ENCODE measurements at regions not wholly inside any gene's neighbourhood (a gene's known extent, or its start where the extent isn't known, plus 50 kb on each side); places are given as distances from the start of the nearest gene placed in this dataset.

DNA sequence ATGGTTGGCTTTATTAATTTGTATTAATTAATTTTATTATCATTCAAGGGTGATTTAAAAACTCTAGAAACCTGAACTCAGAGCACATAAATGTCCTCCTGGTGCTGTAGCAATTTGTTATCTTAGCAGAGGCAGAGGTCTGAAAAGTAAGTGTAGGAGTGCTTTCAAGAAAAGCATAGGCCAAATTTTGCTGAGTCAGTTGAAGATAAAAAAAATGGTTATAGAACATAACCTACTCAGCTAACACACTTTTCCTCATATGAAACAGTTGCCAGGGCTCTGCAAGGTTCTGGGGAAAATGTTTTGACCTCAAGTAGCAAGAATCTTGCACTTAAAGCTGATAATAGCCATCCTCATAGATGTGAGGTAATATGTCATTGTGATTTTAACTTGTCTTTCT, 53.5 kb upstream of the CHODL start:
- Histone ChIP-seq H3K27ac (no peak overlapping the region), H3K36me3 (no peaks in the 10 kb centered on the region), H3K27me3 (no peaks in the 10 kb centered on the region), H3K4me1 (no peaks in the 10 kb centered on the region), H3K9me3 (no peaks in the 10 kb centered on the region), H3K4me3 (no peak overlapping the region)
- no peak for DNase-seq
- TF ChIP-seq POLR2A (IDR thresholded peaks at IDR 0.05): no peak
- TF ChIP-seq, protein P1, sequence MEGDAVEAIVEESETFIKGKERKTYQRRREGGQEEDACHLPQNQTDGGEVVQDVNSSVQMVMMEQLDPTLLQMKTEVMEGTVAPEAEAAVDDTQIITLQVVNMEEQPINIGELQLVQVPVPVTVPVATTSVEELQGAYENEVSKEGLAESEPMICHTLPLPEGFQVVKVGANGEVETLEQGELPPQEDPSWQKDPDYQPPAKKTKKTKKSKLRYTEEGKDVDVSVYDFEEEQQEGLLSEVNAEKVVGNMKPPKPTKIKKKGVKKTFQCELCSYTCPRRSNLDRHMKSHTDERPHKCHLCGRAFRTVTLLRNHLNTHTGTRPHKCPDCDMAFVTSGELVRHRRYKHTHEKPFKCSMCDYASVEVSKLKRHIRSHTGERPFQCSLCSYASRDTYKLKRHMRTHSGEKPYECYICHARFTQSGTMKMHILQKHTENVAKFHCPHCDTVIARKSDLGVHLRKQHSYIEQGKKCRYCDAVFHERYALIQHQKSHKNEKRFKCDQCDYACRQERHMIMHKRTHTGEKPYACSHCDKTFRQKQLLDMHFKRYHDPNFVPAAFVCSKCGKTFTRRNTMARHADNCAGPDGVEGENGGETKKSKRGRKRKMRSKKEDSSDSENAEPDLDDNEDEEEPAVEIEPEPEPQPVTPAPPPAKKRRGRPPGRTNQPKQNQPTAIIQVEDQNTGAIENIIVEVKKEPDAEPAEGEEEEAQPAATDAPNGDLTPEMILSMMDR (IDR thresholded peaks at IDR 0.05): no peak

DNA sequence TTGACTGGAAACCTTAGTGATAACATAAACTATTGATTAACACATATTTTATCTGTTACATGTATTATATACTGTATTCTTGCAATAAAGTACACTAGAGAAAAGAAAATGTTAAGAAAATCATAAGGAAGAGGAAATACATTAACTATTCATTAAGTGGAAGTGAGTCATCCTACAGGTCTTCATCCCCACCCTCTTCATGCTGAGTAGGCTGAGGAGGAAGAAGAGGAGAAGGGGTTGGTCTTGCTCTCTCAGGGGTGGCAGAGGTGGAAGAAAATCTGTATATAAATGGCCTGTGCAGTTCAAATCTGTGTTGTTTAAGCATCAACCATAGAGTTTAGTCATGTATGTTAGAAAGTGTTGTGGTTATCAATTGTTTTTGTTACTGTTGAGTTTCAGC, 66.1 kb upstream of the CHODL start:
- H3K36me3 ChIP-seq: no peaks in the 10 kb centered on the region
- no peaks in the 10 kb centered on the region for H3K4me1 ChIP-seq
- H3K27ac ChIP-seq: no peak overlapping the region
- H3K4me3 ChIP-seq: no peak overlapping the region
- TF ChIP-seq POLR2A (IDR thresholded peaks at IDR 0.05): no peak
- TF ChIP-seq, protein P1 (IDR thresholded peaks at IDR 0.05): no peak
- no peaks in the 10 kb centered on the region for H3K9me3 ChIP-seq
- no peak for DNase-seq
- H3K27me3 ChIP-seq: no peaks in the 10 kb centered on the region

DNA sequence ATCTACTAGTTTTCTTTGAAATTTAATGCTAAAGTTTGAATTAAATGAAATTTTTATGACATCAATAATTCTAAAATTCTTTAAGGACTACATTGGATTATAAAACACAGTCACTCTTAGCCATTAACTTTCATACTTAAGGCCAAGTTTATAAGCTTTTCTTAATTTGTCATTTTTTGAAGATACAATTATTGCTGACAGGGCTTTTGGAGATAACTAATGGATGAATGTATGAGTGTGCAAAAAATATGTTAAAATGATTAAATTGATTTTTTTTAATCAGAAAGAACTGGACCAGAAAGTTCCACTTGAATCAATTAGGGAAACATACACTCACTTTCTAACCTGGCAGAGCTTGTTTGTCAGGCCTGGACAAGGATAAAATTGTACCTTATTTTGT, 70.3 kb upstream of the CHODL start:
- TF ChIP-seq, protein P1 (IDR thresholded peaks at IDR 0.05): no peak
- no peaks in the 10 kb centered on the region for H3K4me1 ChIP-seq
- no peak for DNase-seq
- no peak overlapping the region for H3K4me3 ChIP-seq
- H3K27me3 ChIP-seq: no peaks in the 10 kb centered on the region
- no peaks in the 10 kb centered on the region for H3K9me3 ChIP-seq
- H3K36me3 ChIP-seq: no peaks in the 10 kb centered on the region
- H3K27ac ChIP-seq: no peak overlapping the region

DNA sequence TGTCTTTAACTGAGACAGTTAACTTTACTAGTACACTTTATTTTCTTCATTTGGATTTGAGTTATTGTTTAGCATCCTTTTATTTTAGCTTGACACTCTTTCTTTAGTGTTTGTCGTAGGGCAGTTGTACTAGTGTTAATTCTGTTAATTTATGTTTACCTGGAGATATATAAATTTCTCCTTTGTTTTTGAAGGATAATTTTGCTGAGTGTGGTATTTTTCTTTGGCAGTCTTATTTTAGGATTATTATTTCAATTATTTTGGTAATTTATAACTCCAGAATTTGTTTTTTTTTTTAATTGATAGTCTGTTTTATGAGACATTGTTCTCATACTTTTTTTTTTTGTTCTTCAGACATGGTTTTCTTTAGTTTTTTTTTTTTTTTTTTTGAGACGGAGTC, 73.8 kb upstream of the CHODL start:
- Histone ChIP-seq H3K27ac (no peak overlapping the region), H3K4me3 (no peak overlapping the region), H3K36me3 (no peaks in the 10 kb centered on the region), H3K27me3 (no peaks in the 10 kb centered on the region), H3K4me1 (no peaks in the 10 kb centered on the region), H3K9me3 (no peaks in the 10 kb centered on the region)
- DNase-seq: no peak
- no peak for TF ChIP-seq POLR2A (IDR thresholded peaks at IDR 0.05)
- TF ChIP-seq, protein P1 (IDR thresholded peaks at IDR 0.05): no peak

DNA sequence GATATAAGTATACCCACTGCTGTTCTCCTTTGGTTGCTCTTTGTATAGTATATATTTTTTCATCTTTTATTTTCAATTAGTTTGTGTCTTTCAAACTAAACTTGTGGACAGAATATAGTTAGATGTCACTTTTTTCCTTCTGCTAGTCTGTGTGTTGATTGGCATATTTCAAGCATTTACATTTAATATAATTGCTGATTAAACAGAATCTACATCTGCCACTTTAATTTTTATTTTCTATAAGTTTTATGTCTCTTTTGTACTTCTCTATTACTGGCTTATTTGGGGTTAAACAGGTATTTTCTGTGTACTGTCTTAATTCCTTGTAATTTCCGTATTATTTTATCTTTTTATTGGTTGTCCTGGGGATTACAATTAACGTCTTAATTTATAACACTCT, 74.4 kb upstream of the CHODL start:
- Histone ChIP-seq H3K4me1 (no peaks in the 10 kb centered on the region), H3K9me3 (no peaks in the 10 kb centered on the region), H3K27ac (no peak overlapping the region), H3K4me3 (no peak overlapping the region), H3K36me3 (no peaks in the 10 kb centered on the region), H3K27me3 (no peaks in the 10 kb centered on the region)
- DNase-seq: no peak
- TF ChIP-seq POLR2A (IDR thresholded peaks at IDR 0.05): no peak
- TF ChIP-seq, protein P1 (IDR thresholded peaks at IDR 0.05): no peak

DNA sequence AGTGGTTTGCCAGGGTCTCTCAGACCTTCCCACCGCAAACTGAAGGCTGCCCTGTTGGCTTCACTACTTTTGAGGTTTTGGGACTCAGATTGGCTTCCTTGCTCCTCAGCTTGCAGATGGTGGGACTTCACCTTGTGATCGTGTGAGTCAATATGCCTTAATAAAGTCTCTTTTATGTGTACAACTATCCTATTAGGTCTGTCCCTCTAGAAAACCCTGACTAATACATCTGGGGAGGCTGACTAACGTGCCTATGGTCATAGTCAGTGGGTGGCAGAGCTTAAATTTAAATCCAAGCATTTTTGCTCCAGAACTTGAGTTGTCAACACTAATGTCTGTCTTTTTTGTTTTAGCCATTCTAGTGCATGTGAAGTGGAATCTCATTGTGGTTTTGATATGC, 76.5 kb upstream of the CHODL start:
- no peak for TF ChIP-seq POLR2A (IDR thresholded peaks at IDR 0.05)
- TF ChIP-seq, protein P1 (IDR thresholded peaks at IDR 0.05): no peak
- no peak for DNase-seq
- no peak overlapping the region for H3K27ac ChIP-seq

More for the DNA sequence above, 76.5 kb upstream of the CHODL start:
- Histone ChIP-seq H3K9me3 (no peaks in the 10 kb centered on the region), H3K36me3 (no peaks in the 10 kb centered on the region), H3K4me1 (no peaks in the 10 kb centered on the region), H3K4me3 (no peak overlapping the region), H3K27me3 (no peaks in the 10 kb centered on the region)

All from Peyer's patch (tissue), 4 donors.